ENCODE measurements at regions not wholly inside any gene's neighbourhood (a gene's known extent, or its start where the extent isn't known, plus 50 kb on each side); places are given as distances from the start of the nearest gene placed in this dataset.

- Histone ChIP-seq H3K27me3 (ENCODE audit: control insufficient read depth in 1 of 2, insufficient read depth in 2 of 2, low read length in 2 of 2) (no peaks in the 10 kb centered on the region), H3K9me3 (ENCODE audit: control insufficient read depth in 2 of 2, insufficient read depth in 1 of 2, low read depth in 1 of 2, low read length in 1 of 2) (no peaks in the 10 kb centered on the region), H3K4me3 (ENCODE audit: low read depth in 1 of 2, low read length in 2 of 2) (no peak overlapping the region), H3K4me1 (ENCODE audit: control insufficient read depth in 2 of 2, insufficient read depth in 2 of 2, low read length in 1 of 2) (peaks cover 0 to 5% of the 10 kb centered on the region in 2 donors), H3K36me3 (ENCODE audit: control insufficient read depth in 2 of 2, insufficient read depth in 2 of 2, low read length in 1 of 2) (no peaks in the 10 kb centered on the region), H3K27ac (ENCODE audit: low read depth in 2 of 2, low read length in 1 of 2) (peak overlapping the region; percentile 45 to 61)
- WGBS, 2 donors: 68 to 73% methylated on average over 5 of the region's 5 CpGs
Observed at GRCh38 chr12:46456356-46457334, 84.1 kb upstream of the SLC38A2 start.

- no peaks in the 10 kb centered on the region for H3K9me3 ChIP-seq (ENCODE audit: control insufficient read depth in 2 of 2, insufficient read depth in 1 of 2, low read depth in 1 of 2, low read length in 1 of 2)
- H3K27ac ChIP-seq (ENCODE audit: low read depth in 2 of 2, low read length in 1 of 2): peak overlapping the region; percentile 45 to 61
- peaks cover 0 to 5% of the 10 kb centered on the region in 2 donors for H3K4me1 ChIP-seq (ENCODE audit: control insufficient read depth in 2 of 2, insufficient read depth in 2 of 2, low read length in 1 of 2)
- no peaks in the 10 kb centered on the region for H3K36me3 ChIP-seq (ENCODE audit: control insufficient read depth in 2 of 2, insufficient read depth in 2 of 2, low read length in 1 of 2)
- H3K4me3 ChIP-seq (ENCODE audit: low read depth in 1 of 2, low read length in 2 of 2): no peak overlapping the region
- 52 to 53% methylated on average over 1 of the region's 1 CpG for WGBS, 2 donors
- no peaks in the 10 kb centered on the region for H3K27me3 ChIP-seq (ENCODE audit: control insufficient read depth in 1 of 2, insufficient read depth in 2 of 2, low read length in 2 of 2)
Observed at GRCh38 chr12:46455648-46456352, 83.2 kb upstream of the SLC38A2 start.

- no peaks in the 10 kb centered on the region for H3K36me3 ChIP-seq (ENCODE audit: control insufficient read depth in 2 of 2, insufficient read depth in 2 of 2, low read length in 1 of 2)
- H3K4me3 ChIP-seq (ENCODE audit: low read depth in 1 of 2, low read length in 2 of 2): no peak overlapping the region
- WGBS, 2 donors: 83 to 84% methylated on average over 1 of the region's 1 CpG
- no peaks in the 10 kb centered on the region for H3K9me3 ChIP-seq (ENCODE audit: control insufficient read depth in 2 of 2, insufficient read depth in 1 of 2, low read depth in 1 of 2, low read length in 1 of 2)
- no peaks in the 10 kb centered on the region for H3K27me3 ChIP-seq (ENCODE audit: control insufficient read depth in 1 of 2, insufficient read depth in 2 of 2, low read length in 2 of 2)
- peaks cover 0 to 9% of the 10 kb centered on the region in 2 donors for H3K4me1 ChIP-seq (ENCODE audit: control insufficient read depth in 2 of 2, insufficient read depth in 2 of 2, low read length in 1 of 2)
- H3K27ac ChIP-seq (ENCODE audit: low read depth in 2 of 2, low read length in 1 of 2): no peak overlapping the region
Observed at GRCh38 chr12:46454981-46455380, 82.4 kb upstream of the SLC38A2 start.

- 80 to 82% methylated on average over 3 of the region's 3 CpGs for WGBS, 2 donors
- H3K9me3 ChIP-seq (ENCODE audit: control insufficient read depth in 2 of 2, insufficient read depth in 1 of 2, low read depth in 1 of 2, low read length in 1 of 2): no peaks in the 10 kb centered on the region
- H3K36me3 ChIP-seq (ENCODE audit: control insufficient read depth in 2 of 2, insufficient read depth in 2 of 2, low read length in 1 of 2): no peaks in the 10 kb centered on the region
- H3K27ac ChIP-seq (ENCODE audit: low read depth in 2 of 2, low read length in 1 of 2): no peak overlapping the region
- no peak overlapping the region for H3K4me3 ChIP-seq (ENCODE audit: low read depth in 1 of 2, low read length in 2 of 2)
- H3K27me3 ChIP-seq (ENCODE audit: control insufficient read depth in 1 of 2, insufficient read depth in 2 of 2, low read length in 2 of 2): no peaks in the 10 kb centered on the region
- H3K4me1 ChIP-seq (ENCODE audit: control insufficient read depth in 2 of 2, insufficient read depth in 2 of 2, low read length in 1 of 2): peaks cover 0 to 9% of the 10 kb centered on the region in 2 donors
Observed at GRCh38 chr12:46453428-46453827, 80.9 kb upstream of the SLC38A2 start.

GRCh38 chr12:46452776-46453175 is 80.2 kb upstream of the SLC38A2 start:
- 14 to 54% methylated on average over 1 of the region's 1 CpG for WGBS, 2 donors
- H3K27ac ChIP-seq (ENCODE audit: low read depth in 2 of 2, low read length in 1 of 2): no peak overlapping the region
- peaks cover 0 to 9% of the 10 kb centered on the region in 2 donors for H3K4me1 ChIP-seq (ENCODE audit: control insufficient read depth in 2 of 2, insufficient read depth in 2 of 2, low read length in 1 of 2)

GRCh38 chr12:46452061-46452615 is 79.6 kb upstream of the SLC38A2 start:
- Histone ChIP-seq H3K9me3 (ENCODE audit: control insufficient read depth in 2 of 2, insufficient read depth in 1 of 2, low read depth in 1 of 2, low read length in 1 of 2) (no peaks in the 10 kb centered on the region), H3K27me3 (ENCODE audit: control insufficient read depth in 1 of 2, insufficient read depth in 2 of 2, low read length in 2 of 2) (no peaks in the 10 kb centered on the region), H3K27ac (ENCODE audit: low read depth in 2 of 2, low read length in 1 of 2) (no peak overlapping the region), H3K36me3 (ENCODE audit: control insufficient read depth in 2 of 2, insufficient read depth in 2 of 2, low read length in 1 of 2) (no peaks in the 10 kb centered on the region), H3K4me3 (ENCODE audit: low read depth in 1 of 2, low read length in 2 of 2) (no peak overlapping the region), H3K4me1 (ENCODE audit: control insufficient read depth in 2 of 2, insufficient read depth in 2 of 2, low read length in 1 of 2) (peaks cover 0 to 9% of the 10 kb centered on the region in 2 donors)
- 34 to 35% methylated on average over 3 of the region's 3 CpGs for WGBS, 2 donors

More at GRCh38 chr12:46452776-46453175, 80.2 kb upstream of the SLC38A2 start:
- Histone ChIP-seq H3K4me3 (ENCODE audit: low read depth in 1 of 2, low read length in 2 of 2) (no peak overlapping the region), H3K9me3 (ENCODE audit: control insufficient read depth in 2 of 2, insufficient read depth in 1 of 2, low read depth in 1 of 2, low read length in 1 of 2) (no peaks in the 10 kb centered on the region), H3K27me3 (ENCODE audit: control insufficient read depth in 1 of 2, insufficient read depth in 2 of 2, low read length in 2 of 2) (no peaks in the 10 kb centered on the region), H3K36me3 (ENCODE audit: control insufficient read depth in 2 of 2, insufficient read depth in 2 of 2, low read length in 1 of 2) (no peaks in the 10 kb centered on the region)

GRCh38 chr12:46451276-46452021 is 78.9 kb upstream of the SLC38A2 start:
- Histone ChIP-seq H3K4me1 (ENCODE audit: control insufficient read depth in 2 of 2, insufficient read depth in 2 of 2, low read length in 1 of 2) (peaks cover 0 to 11% of the 10 kb centered on the region in 2 donors), H3K27me3 (ENCODE audit: control insufficient read depth in 1 of 2, insufficient read depth in 2 of 2, low read length in 2 of 2) (no peaks in the 10 kb centered on the region), H3K27ac (ENCODE audit: low read depth in 2 of 2, low read length in 1 of 2) (no peak overlapping the region), H3K9me3 (ENCODE audit: control insufficient read depth in 2 of 2, insufficient read depth in 1 of 2, low read depth in 1 of 2, low read length in 1 of 2) (no peaks in the 10 kb centered on the region), H3K36me3 (ENCODE audit: control insufficient read depth in 2 of 2, insufficient read depth in 2 of 2, low read length in 1 of 2) (no peaks in the 10 kb centered on the region), H3K4me3 (ENCODE audit: low read depth in 1 of 2, low read length in 2 of 2) (no peak overlapping the region)
- 55 to 57% methylated on average over 5 of the region's 5 CpGs for WGBS, 2 donors

- WGBS, 2 donors: 46 to 47% methylated on average over 1 of the region's 1 CpG
- Histone ChIP-seq H3K36me3 (ENCODE audit: control insufficient read depth in 2 of 2, insufficient read depth in 2 of 2, low read length in 1 of 2) (no peaks in the 10 kb centered on the region), H3K9me3 (ENCODE audit: control insufficient read depth in 2 of 2, insufficient read depth in 1 of 2, low read depth in 1 of 2, low read length in 1 of 2) (no peaks in the 10 kb centered on the region), H3K27ac (ENCODE audit: low read depth in 2 of 2, low read length in 1 of 2) (no peak overlapping the region), H3K4me3 (ENCODE audit: low read depth in 1 of 2, low read length in 2 of 2) (no peak overlapping the region), H3K4me1 (ENCODE audit: control insufficient read depth in 2 of 2, insufficient read depth in 2 of 2, low read length in 1 of 2) (peaks cover 0 to 11% of the 10 kb centered on the region in 2 donors), H3K27me3 (ENCODE audit: control insufficient read depth in 1 of 2, insufficient read depth in 2 of 2, low read length in 2 of 2) (no peaks in the 10 kb centered on the region)
Observed at GRCh38 chr12:46450279-46450748, 77.7 kb upstream of the SLC38A2 start.

- Histone ChIP-seq H3K9me3 (ENCODE audit: control insufficient read depth in 2 of 2, insufficient read depth in 1 of 2, low read depth in 1 of 2, low read length in 1 of 2) (no peaks in the 10 kb centered on the region), H3K36me3 (ENCODE audit: control insufficient read depth in 2 of 2, insufficient read depth in 2 of 2, low read length in 1 of 2) (no peaks in the 10 kb centered on the region), H3K4me1 (ENCODE audit: control insufficient read depth in 2 of 2, insufficient read depth in 2 of 2, low read length in 1 of 2) (peaks cover 0 to 10% of the 10 kb centered on the region in 2 donors), H3K27me3 (ENCODE audit: control insufficient read depth in 1 of 2, insufficient read depth in 2 of 2, low read length in 2 of 2) (no peaks in the 10 kb centered on the region), H3K27ac (ENCODE audit: low read depth in 2 of 2, low read length in 1 of 2) (no peak overlapping the region), H3K4me3 (ENCODE audit: low read depth in 1 of 2, low read length in 2 of 2) (no peak overlapping the region)
- WGBS, 2 donors: 80 to 91% methylated on average over 2 of the region's 2 CpGs
Observed at GRCh38 chr12:46449856-46450255, 77.3 kb upstream of the SLC38A2 start.
